ENCODE measurements at regions not wholly inside any gene's neighbourhood (a gene's known extent, or its start where the extent isn't known, plus 50 kb on each side); places are given as distances from the start of the nearest gene placed in this dataset.

DNA sequence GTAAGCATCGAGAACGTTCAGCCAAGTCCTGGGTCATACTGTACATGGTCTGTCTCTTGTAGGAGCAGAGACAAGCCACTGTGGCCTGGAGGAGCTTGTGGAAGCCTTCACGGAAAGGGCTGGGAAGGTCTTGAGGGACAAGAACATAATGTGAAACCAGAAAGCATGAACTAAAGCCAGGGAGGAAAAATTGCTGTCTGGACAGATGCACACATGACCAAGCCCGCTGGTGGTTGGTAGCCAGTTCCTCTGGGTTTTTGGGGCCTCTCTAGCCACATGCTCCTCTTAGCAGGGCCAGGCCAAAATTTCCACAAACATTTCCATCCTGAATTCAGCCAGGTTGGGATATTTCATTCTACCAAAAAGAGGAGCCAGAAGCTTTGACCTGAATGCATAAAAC, 196.2 kb upstream of the SIX2 start:
- no peaks in the 10 kb centered on the region for H3K27me3 ChIP-seq (ENCODE audit: low read length)
- intact Hi-C loops (cut with micrococcal nuclease), result no loop called here
- ChIA-PET CTCF (no interaction called here), POLR2A (ENCODE audit: unreplicated experiment) (no interaction called here)
- no peaks in the 10 kb centered on the region for H3K4me1 ChIP-seq (ENCODE audit: insufficient read depth, low read length)
- no peak for DNase-seq
- TF ChIP-seq EZH2 (IDR thresholded peaks at IDR 0.05; ENCODE audit: low read length, unreplicated experiment), result no peak
- TF ChIP-seq, protein P1, sequence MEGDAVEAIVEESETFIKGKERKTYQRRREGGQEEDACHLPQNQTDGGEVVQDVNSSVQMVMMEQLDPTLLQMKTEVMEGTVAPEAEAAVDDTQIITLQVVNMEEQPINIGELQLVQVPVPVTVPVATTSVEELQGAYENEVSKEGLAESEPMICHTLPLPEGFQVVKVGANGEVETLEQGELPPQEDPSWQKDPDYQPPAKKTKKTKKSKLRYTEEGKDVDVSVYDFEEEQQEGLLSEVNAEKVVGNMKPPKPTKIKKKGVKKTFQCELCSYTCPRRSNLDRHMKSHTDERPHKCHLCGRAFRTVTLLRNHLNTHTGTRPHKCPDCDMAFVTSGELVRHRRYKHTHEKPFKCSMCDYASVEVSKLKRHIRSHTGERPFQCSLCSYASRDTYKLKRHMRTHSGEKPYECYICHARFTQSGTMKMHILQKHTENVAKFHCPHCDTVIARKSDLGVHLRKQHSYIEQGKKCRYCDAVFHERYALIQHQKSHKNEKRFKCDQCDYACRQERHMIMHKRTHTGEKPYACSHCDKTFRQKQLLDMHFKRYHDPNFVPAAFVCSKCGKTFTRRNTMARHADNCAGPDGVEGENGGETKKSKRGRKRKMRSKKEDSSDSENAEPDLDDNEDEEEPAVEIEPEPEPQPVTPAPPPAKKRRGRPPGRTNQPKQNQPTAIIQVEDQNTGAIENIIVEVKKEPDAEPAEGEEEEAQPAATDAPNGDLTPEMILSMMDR (conservative IDR thresholded peaks at IDR 0.05; ENCODE audit: low read depth, low read length), result no peak
- no peak for TF ChIP-seq EZH2phosphoT487 (IDR thresholded peaks at IDR 0.05; ENCODE audit: borderline replicate concordance, low read length)
- H3K27ac ChIP-seq (ENCODE audit: low read length), result no peak overlapping the region
- no peak overlapping the region for H2AFZ ChIP-seq (ENCODE audit: low read length)
- H3K4me2 ChIP-seq (ENCODE audit: low read length), result no peak overlapping the region
- H3K9me3 ChIP-seq (ENCODE audit: low read length), result no peaks in the 10 kb centered on the region
- BruUV-seq (replicated peaks), result no TSS peak
- no peaks in the 10 kb centered on the region for H3F3A ChIP-seq (ENCODE audit: low read length, unreplicated experiment)
- no peak overlapping the region for H3K4me3 ChIP-seq (ENCODE audit: low read length)
- no peaks in the 10 kb centered on the region for H4K20me1 ChIP-seq (ENCODE audit: low read length)
- H3K9me2 ChIP-seq (replicated peaks; ENCODE audit: low read length), result no peaks in the 10 kb centered on the region
- no peaks in the 10 kb centered on the region for H3K79me2 ChIP-seq (ENCODE audit: low read length)
- H3K9ac ChIP-seq (ENCODE audit: low read length), result no peak overlapping the region
- H3K36me3 ChIP-seq (ENCODE audit: low read depth, low read length), result no peaks in the 10 kb centered on the region
- ATAC-seq, result no peak

DNA sequence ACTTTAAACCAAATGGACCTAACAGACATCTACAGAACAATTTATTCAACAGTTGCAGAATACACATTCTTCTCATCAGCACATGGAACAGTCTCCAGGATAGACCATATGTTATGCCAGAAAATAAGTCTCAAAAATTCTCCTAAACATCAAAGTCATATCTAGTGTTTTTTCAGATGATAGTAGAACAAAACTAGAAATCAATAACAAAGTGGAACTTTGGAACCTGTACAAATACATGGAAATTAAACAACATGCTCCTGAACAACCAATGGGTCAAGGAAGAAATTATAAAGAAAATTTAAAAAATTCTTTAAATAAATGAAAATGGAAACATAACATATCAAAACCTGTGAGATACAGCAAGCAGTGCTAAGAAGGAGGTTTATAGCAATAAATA, 194.1 kb upstream of the SIX2 start:
- H3K27ac ChIP-seq (ENCODE audit: low read length), result no peak overlapping the region
- H3K9ac ChIP-seq (ENCODE audit: low read length), result no peak overlapping the region
- ATAC-seq, result no peak
- ChIA-PET CTCF (no interaction called here), POLR2A (ENCODE audit: unreplicated experiment) (no interaction called here)
- no peaks in the 10 kb centered on the region for H4K20me1 ChIP-seq (ENCODE audit: low read length)
- TF ChIP-seq, protein P1 (conservative IDR thresholded peaks at IDR 0.05; ENCODE audit: low read depth, low read length), result no peak
- TF ChIP-seq EZH2 (IDR thresholded peaks at IDR 0.05; ENCODE audit: low read length, unreplicated experiment) (no peak), EZH2phosphoT487 (IDR thresholded peaks at IDR 0.05; ENCODE audit: borderline replicate concordance, low read length) (no peak)
- no peaks in the 10 kb centered on the region for H3K36me3 ChIP-seq (ENCODE audit: low read depth, low read length)
- H3K79me2 ChIP-seq (ENCODE audit: low read length), result no peaks in the 10 kb centered on the region
- no peak overlapping the region for H3K4me2 ChIP-seq (ENCODE audit: low read length)
- no peaks in the 10 kb centered on the region for H3K27me3 ChIP-seq (ENCODE audit: low read length)
- H3K9me2 ChIP-seq (replicated peaks; ENCODE audit: low read length), result no peaks in the 10 kb centered on the region
- H3K4me3 ChIP-seq (ENCODE audit: low read length), result no peak overlapping the region
- DNase-seq, result no peak
- no TSS peak for BruUV-seq (replicated peaks)
- H3K9me3 ChIP-seq (ENCODE audit: low read length), result no peaks in the 10 kb centered on the region
- H3K4me1 ChIP-seq (ENCODE audit: insufficient read depth, low read length), result no peaks in the 10 kb centered on the region
- intact Hi-C loops (cut with micrococcal nuclease), result no loop called here
- no peaks in the 10 kb centered on the region for H3F3A ChIP-seq (ENCODE audit: low read length, unreplicated experiment)
- H2AFZ ChIP-seq (ENCODE audit: low read length), result no peak overlapping the region

DNA sequence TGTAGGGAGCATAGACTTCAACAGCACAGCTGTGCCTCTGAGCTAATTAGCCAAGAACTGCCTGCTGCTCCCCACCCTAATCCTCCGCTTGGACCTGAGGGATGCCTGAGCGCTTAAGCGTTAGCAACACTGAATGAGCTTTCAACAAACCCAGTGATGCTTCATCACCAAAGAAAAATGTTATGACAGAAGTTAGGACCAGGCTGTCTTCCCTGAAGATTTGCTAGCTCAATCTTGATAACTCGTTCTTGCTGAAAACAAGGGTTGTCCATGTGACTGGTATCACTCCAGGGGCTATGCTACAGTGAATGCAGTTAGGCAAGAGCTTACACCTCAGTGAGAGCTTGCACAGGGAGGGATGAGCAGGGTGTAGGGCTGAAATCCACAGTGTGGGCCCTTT, 190.7 kb upstream of the SIX2 start:
- H3K9ac ChIP-seq (ENCODE audit: low read length), result no peak overlapping the region
- POLR2A ChIA-PET (ENCODE audit: unreplicated experiment), result interaction anchor here (0.7 kb wide), 1 partner anchor 1625 kb away, joined by 3 read pairs; no protein-coding TSS in a partner anchor
- no peaks in the 10 kb centered on the region for H3K27me3 ChIP-seq (ENCODE audit: low read length)

More for the DNA sequence above, 190.7 kb upstream of the SIX2 start:
- TF ChIP-seq, protein P1 (conservative IDR thresholded peaks at IDR 0.05; ENCODE audit: low read depth, low read length), result no peak
- no peak for TF ChIP-seq EZH2phosphoT487 (IDR thresholded peaks at IDR 0.05; ENCODE audit: borderline replicate concordance, low read length)
- no peak for TF ChIP-seq EZH2 (IDR thresholded peaks at IDR 0.05; ENCODE audit: low read length, unreplicated experiment)
- H3K36me3 ChIP-seq (ENCODE audit: low read depth, low read length), result no peaks in the 10 kb centered on the region
- no peak for DNase-seq
- H3K4me1 ChIP-seq (ENCODE audit: insufficient read depth, low read length), result no peaks in the 10 kb centered on the region
- H3K79me2 ChIP-seq (ENCODE audit: low read length), result no peaks in the 10 kb centered on the region
- no peaks in the 10 kb centered on the region for H3K9me3 ChIP-seq (ENCODE audit: low read length)
- H3F3A ChIP-seq (ENCODE audit: low read length, unreplicated experiment), result no peaks in the 10 kb centered on the region
- ATAC-seq, result no peak
- no TSS peak for BruUV-seq (replicated peaks)
- H2AFZ ChIP-seq (ENCODE audit: low read length), result no peak overlapping the region
- CTCF ChIA-PET, result no interaction called here
- no peak overlapping the region for H3K27ac ChIP-seq (ENCODE audit: low read length)
- intact Hi-C loops (cut with micrococcal nuclease), result no loop called here
- no peaks in the 10 kb centered on the region for H3K9me2 ChIP-seq (replicated peaks; ENCODE audit: low read length)
- no peak overlapping the region for H3K4me2 ChIP-seq (ENCODE audit: low read length)
- H3K4me3 ChIP-seq (ENCODE audit: low read length), result no peak overlapping the region
- no peaks in the 10 kb centered on the region for H4K20me1 ChIP-seq (ENCODE audit: low read length)
